H1 (cell line): ENCODE measurements at regions not wholly inside any gene's neighbourhood (a gene's known extent, or its start where the extent isn't known, plus 50 kb on each side); places are given as distances from the start of the nearest gene placed in this dataset.

ENCODE experiments used
- CTCF ChIA-PET: fragments of 300-600 bp; sonication (Branson Sonifier 250); formaldehyde crosslinking; loops from one replicate; lab custom pipeline; 2021; ENCODE audit not compliant: partially characterized antibody; lab: Charles Lee
- POLR2A ChIA-PET: fragments of 300-600 bp; sonication (Branson Sonifier 250); formaldehyde crosslinking; loops from one replicate; lab custom pipeline; 2021; ENCODE audit warnings: inconsistent platforms; ENCODE audit not compliant: partially characterized antibody; lab: Charles Lee
- DNase-seq, 2 experiments: peaks; one replicate each; pipeline versions ENCODE4 v3.0.0 to v3.0.0-alpha.2; 2010 to 2022; ENCODE audit warnings: low spot score in 2 of 2, low read depth in 1 of 2, mixed read lengths in 1 of 2
- FAIRE-seq: peaks from 2 replicates; lab custom pipeline; 2011; peaks lifted over from hg19 to GRCh38; lab: Jason Lieb, UNC
- H2AFZ ChIP-seq: 2 replicates; pipeline ENCODE4 v1.8.1; 2012; ENCODE audit warnings: low read length, inconsistent platforms
- H2AK5ac ChIP-seq: 2 replicates; pipeline ENCODE4 v1.6.1; 2013; ENCODE audit warnings: low read depth, low read length
- H2BK120ac ChIP-seq: replicated peaks from 2 replicates; pipeline ENCODE3; 2013; ENCODE audit warnings: low read depth, low read length, inconsistent platforms
- H2BK12ac ChIP-seq: 2 replicates; pipeline ENCODE4 v1.6.1; 2013; ENCODE audit warnings: low read depth, low read length
- H2BK15ac ChIP-seq: 2 replicates; pipeline ENCODE4 v1.6.1; 2013; ENCODE audit warnings: low read length
- H2BK20ac ChIP-seq: 2 replicates; pipeline ENCODE4 v1.6.1; 2013; ENCODE audit warnings: low read length
- H2BK5ac ChIP-seq: 2 replicates; pipeline ENCODE4 v1.6.1; 2013; ENCODE audit warnings: low read depth, low read length
- H3K14ac ChIP-seq: 2 replicates; pipeline ENCODE4 v1.6.1; 2013; ENCODE audit warnings: inconsistent platforms; ENCODE audit not compliant: insufficient read length
- H3K18ac ChIP-seq: 2 replicates; pipeline ENCODE4 v1.6.1; 2013; ENCODE audit warnings: low read length; ENCODE audit errors: extremely low read depth
- H3K23ac ChIP-seq: 2 replicates; pipeline ENCODE4 v1.6.1; 2013; ENCODE audit warnings: inconsistent platforms; ENCODE audit not compliant: insufficient read length
- H3K23me2 ChIP-seq: 2 replicates; pipeline ENCODE4 v1.6.1; 2013; ENCODE audit warnings: low read depth, low read length
- H3K27ac ChIP-seq: 2 replicates; pipeline ENCODE4 v1.6.1; 2011; ENCODE audit warnings: low read depth, low read length, inconsistent platforms
- H3K27me3 ChIP-seq, 4 experiments: replicated peaks in 1 of 4; 1 replicate in 1 of 4; 2 replicates in 3 of 4; pipeline versions ENCODE4 v1.6.1 to v1.8.1; 2011 to 2013; ENCODE audit warnings: low read length in 3 of 4, mild to moderate bottlenecking in 3 of 4, inconsistent platforms in 2 of 4, mixed read lengths in 2 of 4, moderate library complexity in 1 of 4; ENCODE audit not compliant: control insufficient read depth in 3 of 4, insufficient read depth in 3 of 4; ENCODE audit errors: extremely low read depth in 1 of 4
- H3K36me3 ChIP-seq, 4 experiments: 2 replicates each; pipeline versions ENCODE4 v1.6.1 to v1.8.1; 2011 to 2013; ENCODE audit warnings: mild to moderate bottlenecking in 4 of 4, low read length in 3 of 4, moderate library complexity in 2 of 4, control low read depth in 1 of 4, inconsistent platforms in 1 of 4; ENCODE audit not compliant: insufficient read depth in 4 of 4, control insufficient read depth in 2 of 4
- H3K4ac ChIP-seq: replicated peaks from 2 replicates; pipeline ENCODE3; 2013; ENCODE audit warnings: low read length, low read depth, mixed read lengths, inconsistent platforms; ENCODE audit not compliant: insufficient read length
- H3K4me1 ChIP-seq, 4 experiments: replicated peaks in 1 of 4; 1 replicate in 1 of 4; 2 replicates in 3 of 4; pipeline versions ENCODE4 v1.6.1 to v1.8.1; 2011 to 2013; ENCODE audit warnings: low read length in 3 of 4, inconsistent platforms in 2 of 4, mixed read lengths in 1 of 4; ENCODE audit not compliant: insufficient read depth in 4 of 4, control insufficient read depth in 3 of 4
- H3K4me2 ChIP-seq, 2 experiments: 2 replicates each; pipeline versions ENCODE4 v1.6.1 to v1.8.1; 2011 to 2013; ENCODE audit warnings: low read depth in 2 of 2, low read length in 2 of 2, control low read depth in 1 of 2, inconsistent platforms in 1 of 2, mild to moderate bottlenecking in 1 of 2; ENCODE audit not compliant: insufficient read depth in 1 of 2
- H3K4me3 ChIP-seq, 4 experiments: fragments of 200-600, 300-600 bp in 1 of 4; sonication (generic), shearing (Covaris generic), sonication (Bioruptor Twin) in 1 of 4; 2 replicates each; pipeline versions ENCODE4 v1.5.1 to v1.8.1; 2011 to 2016; ENCODE audit warnings: low read length in 4 of 4, low read depth in 3 of 4, control low read depth in 2 of 4, inconsistent platforms in 2 of 4, mild to moderate bottlenecking in 2 of 4, mixed read lengths in 1 of 4, moderate library complexity in 1 of 4; ENCODE audit not compliant: insufficient read depth in 2 of 4; ENCODE audit errors: extremely low read depth in 1 of 4
- H3K56ac ChIP-seq: replicated peaks from 2 replicates; pipeline ENCODE3; 2013; ENCODE audit warnings: low read depth, mild to moderate bottlenecking, mixed read lengths, low read length, inconsistent platforms; ENCODE audit not compliant: insufficient read length
- H3K79me1 ChIP-seq: 2 replicates; pipeline ENCODE4 v1.6.1; 2013; ENCODE audit warnings: low read depth, low read length, control low read depth
- H3K79me2 ChIP-seq, 2 experiments: 2 replicates each; pipeline versions ENCODE4 v1.6.1 to v1.8.1; 2012 to 2013; ENCODE audit warnings: low read length in 2 of 2, mild to moderate bottlenecking in 2 of 2, inconsistent platforms in 1 of 2; ENCODE audit not compliant: insufficient read depth in 2 of 2, control insufficient read depth in 1 of 2
- H3K9ac ChIP-seq, 4 experiments: replicated peaks in 1 of 4; 1 replicate in 1 of 4; 2 replicates in 3 of 4; pipeline versions ENCODE4 v1.6.1 to v1.8.1; 2011 to 2013; ENCODE audit warnings: low read depth in 3 of 4, low read length in 3 of 4, control low read depth in 2 of 4, mild to moderate bottlenecking in 2 of 4, moderate library complexity in 2 of 4, inconsistent platforms in 1 of 4; ENCODE audit errors: extremely low read depth in 1 of 4
- H3K9me3 ChIP-seq, 2 experiments: 2 replicates each; pipeline versions ENCODE4 v1.6.1 to v1.8.1; 2012 to 2013; ENCODE audit warnings: mild to moderate bottlenecking in 2 of 2, moderate library complexity in 2 of 2, control low read depth in 1 of 2, inconsistent platforms in 1 of 2, low read depth in 1 of 2, low read length in 1 of 2, mixed read lengths in 1 of 2; ENCODE audit not compliant: insufficient read depth in 2 of 2
- H4K20me1 ChIP-seq, 2 experiments: replicated peaks in 1 of 2; 2 replicates each; pipeline versions ENCODE3 to v1.8.1; 2011 to 2013; ENCODE audit warnings: inconsistent platforms in 2 of 2, low read length in 2 of 2, mild to moderate bottlenecking in 1 of 2; ENCODE audit not compliant: insufficient read depth in 2 of 2, control insufficient read depth in 1 of 2
- H4K5ac ChIP-seq: 2 replicates; pipeline ENCODE4 v1.6.1; 2013; ENCODE audit warnings: low read length, low read depth, mixed read lengths, inconsistent platforms; ENCODE audit not compliant: insufficient read length
- H4K8ac ChIP-seq: 2 replicates; pipeline ENCODE4 v1.8.0; 2013; ENCODE audit warnings: mild to moderate bottlenecking, moderate library complexity, low read length, inconsistent platforms; ENCODE audit not compliant: insufficient read depth; ENCODE audit errors: extremely low read depth
- H4K91ac ChIP-seq: replicated peaks from 2 replicates; pipeline ENCODE3; 2013; ENCODE audit warnings: low read length, mixed read lengths, inconsistent platforms; ENCODE audit not compliant: insufficient read length
- BACH1 ChIP-seq: IDR thresholded peaks from 2 replicates; pipeline ENCODE4 v1.6.1; 2012; ENCODE audit warnings: low read length, improper control_type of control experiment
- CHD2 ChIP-seq: IDR thresholded peaks from 2 replicates; pipeline ENCODE4 v1.6.1; 2012; ENCODE audit warnings: low read length, improper control_type of control experiment
- WGBS, 2 experiments: shearing (Covaris generic) in 1 of 2; methylation state at CpG; one replicate each; pipeline versions ENCODE4 v1.1.6 to v1.1.7; 2013 to 2015; ENCODE audit warnings: low lambda C conversion rate in 2 of 2, mixed read lengths in 2 of 2, inconsistent platforms in 1 of 2, low coverage in 1 of 2, missing lambda C conversion rate in 1 of 2; ENCODE audit not compliant: insufficient replicate concordance in 2 of 2, insufficient coverage in 1 of 2, insufficient read length in 1 of 2; ENCODE audit errors: extremely low coverage in 1 of 2, missing lambda C conversion rate in 1 of 2; 5-methylcytosine and 5-hydroxymethylcytosine counted together

- Histone ChIP-seq H3K4me2 (no peak overlapping the region), H3K9me3 (no peaks in the 10 kb centered on the region), H4K5ac (no peak overlapping the region), H3K23ac (no peak overlapping the region), H4K20me1 (no peaks in the 10 kb centered on the region), H2BK5ac (peak overlapping the region; percentile 95; the same call in 1 of the 2 replicates), H2BK20ac (peak overlapping the region; percentile 98; the same call in 1 of the 2 replicates), H3K27ac (no peak overlapping the region), H3K4ac (peak overlapping the region; percentile 36), H4K8ac (no peak overlapping the region; the same call in 1 of the 2 replicates), H3K14ac (no peak overlapping the region), H3K27me3 (peaks cover 0 to 4% (median 0%) of the 10 kb centered on the region in 4 experiments; a peak in 2 of 7 replicates), H4K91ac (peak overlapping the region; percentile 95), H3K4me1 (peaks cover 7 to 13% (median 10%) of the 10 kb centered on the region in 4 experiments), H2AK5ac (peak overlapping the region; percentile 98), H3K23me2 (no peaks in the 10 kb centered on the region), H3K9ac (no peak overlapping the region), H2BK15ac (no peak overlapping the region; the same call in 1 of the 2 replicates), H3K79me2 (no peaks in the 10 kb centered on the region), H2BK12ac (peak overlapping the region; percentile 99), H3K4me3 (no peak overlapping the region), H3K56ac (no peak overlapping the region), H3K36me3 (no peaks in the 10 kb centered on the region), H2BK120ac (peak overlapping the region; percentile 84), H3K18ac (peak overlapping the region; percentile 24; the same call in 1 of the 2 replicates), H2AFZ (no peak overlapping the region), H3K79me1 (no peaks in the 10 kb centered on the region)
- CTCF ChIA-PET, result interaction anchor here (1.0 to 1.8 kb wide), 5 partner anchors 12 to 558 kb away, joined by 3 to 9 read pairs (median 4); no protein-coding TSS in a partner anchor
- DNase-seq, result no peak
- POLR2A ChIA-PET, result interaction anchor here (0.7 to 1.1 kb wide), 2 partner anchors 11 to 127 kb away, joined by 3 to 4 read pairs; no protein-coding TSS in a partner anchor
- no peak for FAIRE-seq
- 88% methylated on average over 6 of the region's 6 CpGs; no CpG with 5 or more reads in 1 of the 2 experiments for WGBS, 2 experiments
- TF ChIP-seq CHD2, result no peak
- no peak for TF ChIP-seq BACH1
Measured at GRCh38 chr2:129190494-129190893, 789.0 kb upstream of the RAB6C start.
